ENCODE measurements at regions not wholly inside any gene's neighbourhood (a gene's known extent, or its start where the extent isn't known, plus 50 kb on each side); places are given as distances from the start of the nearest gene placed in this dataset.
A peak's percentile ranks its signal among the peaks of the same experiment; 100 is the strongest.
"Not testable (repeated sequence)": the region's sequence is repeated elsewhere in the genome, so short reads cannot be mapped to it uniquely, and the experiment has no call there.

DNA sequence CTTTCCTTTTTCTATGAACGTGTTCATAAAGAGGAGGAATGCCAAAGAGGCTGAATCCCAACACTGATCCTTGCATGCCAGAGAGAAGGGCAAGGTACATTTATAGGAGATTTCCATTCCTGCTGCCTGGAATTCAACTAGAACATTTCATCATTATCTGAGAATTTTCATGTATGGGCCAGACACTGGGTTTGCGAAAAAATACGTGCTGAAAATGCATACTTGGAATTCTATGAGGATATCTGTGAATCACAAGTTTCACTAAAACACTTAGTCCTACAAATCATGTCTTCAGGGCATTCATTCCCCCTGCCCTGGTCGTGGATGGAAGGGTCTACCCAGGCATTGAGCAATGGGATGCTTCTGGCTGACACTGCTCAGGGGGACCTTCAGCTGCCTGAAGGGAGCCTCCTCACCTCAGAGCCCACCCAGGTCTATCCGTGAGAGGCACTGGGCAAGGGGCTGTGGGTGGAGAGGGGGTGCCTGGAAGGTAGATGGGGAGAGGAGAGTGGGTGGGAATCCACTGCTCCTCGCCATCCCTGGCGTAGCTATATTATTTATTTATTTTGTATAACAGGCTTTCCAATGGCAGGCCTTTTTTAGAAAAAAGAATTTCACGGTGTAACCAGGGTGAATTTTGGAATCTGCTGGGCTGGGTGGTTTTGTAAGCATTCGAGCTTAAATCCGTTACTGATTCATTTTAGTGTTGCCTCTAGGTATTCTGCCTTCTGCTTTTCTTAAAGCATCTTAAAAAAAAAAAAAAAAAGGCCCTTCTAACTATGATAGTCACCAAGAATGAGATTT lies 560.6 kb upstream of the ID2 start:
- DNase-seq (ENCODE audit: low read depth): peak; percentile 85

DNA sequence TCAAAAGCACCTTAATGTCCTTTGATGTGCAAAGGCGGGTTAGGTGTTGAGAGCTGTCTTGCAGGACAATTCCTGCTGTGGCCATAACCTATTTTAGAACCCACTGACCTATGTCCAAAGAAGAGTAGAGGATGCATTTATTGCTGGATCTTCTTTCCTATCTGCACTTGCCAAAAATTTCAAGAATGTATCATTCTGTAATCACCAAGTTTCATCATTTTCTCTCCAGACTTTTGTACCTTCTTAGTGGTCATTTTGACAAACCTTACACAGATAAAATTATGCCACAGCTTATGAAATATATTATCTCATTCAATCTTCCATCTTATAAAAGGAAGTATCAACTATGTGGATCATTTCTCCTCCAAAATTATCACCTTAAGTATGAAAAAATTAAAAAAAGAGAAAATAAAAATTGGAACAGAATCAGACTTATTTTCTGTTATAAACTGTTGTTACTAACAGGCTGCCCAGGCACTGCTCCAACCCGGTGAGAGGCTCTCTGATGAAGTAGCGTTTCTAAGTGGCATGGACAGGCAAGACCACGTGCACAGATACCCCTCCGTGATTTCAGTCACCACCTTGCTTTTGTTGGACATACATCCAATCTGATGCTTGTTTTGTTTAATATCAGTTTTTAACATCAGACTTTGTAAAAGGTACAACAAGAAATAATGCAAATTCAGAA lies 559.9 kb upstream of the ID2 start:
- DNase-seq (ENCODE audit: low read depth): peak; percentile 65

DNA sequence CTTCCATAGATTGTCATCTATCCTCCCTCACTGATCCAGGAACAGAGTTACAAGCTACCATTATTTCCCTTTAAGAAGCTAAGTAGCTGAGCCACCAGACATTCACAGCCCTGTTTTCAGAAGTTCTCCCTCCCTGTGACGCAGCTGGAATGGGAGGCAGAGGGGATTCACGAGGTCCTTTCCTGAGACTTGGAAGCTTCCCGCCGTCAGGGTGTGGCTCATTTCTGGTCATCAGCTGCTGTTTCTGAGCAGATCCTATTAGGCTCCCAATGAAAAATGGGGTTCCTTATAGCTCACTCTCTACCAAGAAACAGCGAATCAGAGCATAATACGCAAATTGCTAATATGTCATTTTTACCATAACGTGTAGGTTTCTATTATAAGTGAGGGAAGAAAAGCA lies 559.3 kb upstream of the ID2 start:
- no peak for DNase-seq (ENCODE audit: low read depth)

DNA sequence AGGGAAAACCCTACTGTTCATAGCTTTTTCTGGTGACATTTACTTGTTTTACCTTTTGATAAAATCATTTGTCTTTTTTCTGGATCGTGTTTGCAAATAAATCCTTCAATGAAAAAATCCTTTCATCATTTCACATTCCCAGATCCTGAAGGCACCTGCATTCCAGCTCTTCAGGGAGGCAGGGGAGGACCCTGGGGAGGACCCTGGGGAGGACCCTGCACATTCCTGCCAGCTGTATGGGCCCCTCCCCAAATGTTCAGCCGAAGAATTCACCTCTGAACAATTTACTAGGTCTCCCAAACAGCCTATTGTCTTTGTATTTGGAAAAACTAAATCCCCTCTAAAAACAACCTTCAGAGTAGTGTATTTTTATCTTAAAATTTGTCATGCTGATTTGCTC lies 558.4 kb upstream of the ID2 start:
- no peak for DNase-seq (ENCODE audit: low read depth)

DNA sequence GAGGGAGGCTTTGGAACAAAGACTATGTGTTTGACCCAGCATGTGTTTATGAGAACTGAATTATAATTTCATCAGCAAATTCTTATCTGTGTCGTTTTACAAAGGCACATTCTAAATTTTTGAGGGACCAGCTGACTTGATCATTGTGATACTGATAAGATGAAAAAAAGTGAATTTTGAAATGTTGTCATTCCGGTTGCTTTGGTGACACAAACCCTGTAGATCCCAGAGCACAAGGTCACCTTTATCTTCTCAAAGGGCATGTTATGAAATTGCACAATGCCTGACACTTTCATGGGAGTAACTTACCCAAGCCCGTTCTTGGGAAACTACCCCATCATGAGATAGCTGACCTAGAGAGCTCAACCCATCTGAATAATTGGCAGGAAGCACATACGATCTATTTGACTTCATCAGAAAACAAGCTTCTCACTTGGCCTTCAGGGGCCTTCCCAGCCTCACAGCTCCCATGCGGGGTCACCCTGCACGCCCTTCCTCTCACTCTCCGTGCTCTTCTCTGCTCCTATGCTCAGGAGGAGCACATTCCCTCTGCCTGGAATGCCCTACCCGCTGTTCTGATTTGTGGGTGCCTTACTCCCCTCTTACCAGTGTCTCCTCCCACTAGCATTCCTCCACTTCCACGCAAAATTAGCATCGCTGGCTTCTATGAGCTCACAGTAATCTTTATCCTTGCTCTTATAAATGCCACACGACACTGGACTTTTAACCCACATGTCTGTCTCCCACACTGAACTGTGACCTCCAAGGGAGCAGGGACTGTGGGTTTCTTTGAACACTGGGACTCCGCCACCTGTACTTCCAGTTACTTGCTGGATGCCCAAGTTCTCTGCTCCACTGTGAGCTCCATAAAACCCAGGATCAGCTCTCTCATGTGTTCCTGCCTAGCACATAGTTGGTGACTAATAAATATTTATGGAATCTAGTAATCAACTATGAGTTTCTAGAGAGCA lies 555.8 kb upstream of the ID2 start:
- peak; percentile 51 for DNase-seq (ENCODE audit: low read depth)

DNA sequence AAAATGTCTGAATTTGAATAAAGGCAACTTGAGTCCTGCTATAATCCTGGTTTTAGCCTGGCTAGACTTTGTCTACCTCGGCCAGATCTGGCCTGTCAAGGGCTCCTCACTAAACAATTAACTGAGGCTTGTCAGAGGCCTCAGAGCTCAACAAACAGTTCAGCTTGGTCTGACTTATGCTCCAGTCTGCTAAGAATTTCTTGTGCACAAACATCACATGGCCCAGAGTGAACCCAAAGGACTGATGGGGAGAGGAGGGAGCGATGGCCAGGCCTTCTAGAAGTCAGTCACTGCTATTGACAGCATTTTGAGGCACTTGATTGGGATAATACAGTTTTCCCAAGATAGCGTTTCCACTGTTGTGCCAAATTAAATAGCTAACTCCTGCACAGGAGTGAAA lies 555.1 kb upstream of the ID2 start:
- no peak for DNase-seq (ENCODE audit: low read depth)

DNA sequence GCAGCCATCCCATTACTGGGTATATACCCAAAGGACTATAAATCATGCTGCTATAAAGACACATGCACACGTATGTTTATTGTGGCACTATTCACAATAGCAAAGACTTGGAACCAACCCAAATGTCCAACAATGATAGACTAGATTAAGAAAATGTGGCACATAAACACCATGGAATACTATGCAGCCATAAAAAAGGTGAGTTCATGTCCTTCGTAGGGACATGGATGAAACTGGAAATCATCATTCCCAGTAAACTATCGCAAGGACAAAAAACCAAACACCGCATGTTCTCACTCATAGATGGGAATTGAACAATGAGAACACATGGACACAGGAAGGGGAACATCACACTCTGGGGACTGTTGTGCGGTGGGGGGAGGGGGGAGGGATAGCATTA lies 550.4 kb upstream of the ID2 start:
- not testable (repeated sequence) for DNase-seq (ENCODE audit: low read depth)

DNA sequence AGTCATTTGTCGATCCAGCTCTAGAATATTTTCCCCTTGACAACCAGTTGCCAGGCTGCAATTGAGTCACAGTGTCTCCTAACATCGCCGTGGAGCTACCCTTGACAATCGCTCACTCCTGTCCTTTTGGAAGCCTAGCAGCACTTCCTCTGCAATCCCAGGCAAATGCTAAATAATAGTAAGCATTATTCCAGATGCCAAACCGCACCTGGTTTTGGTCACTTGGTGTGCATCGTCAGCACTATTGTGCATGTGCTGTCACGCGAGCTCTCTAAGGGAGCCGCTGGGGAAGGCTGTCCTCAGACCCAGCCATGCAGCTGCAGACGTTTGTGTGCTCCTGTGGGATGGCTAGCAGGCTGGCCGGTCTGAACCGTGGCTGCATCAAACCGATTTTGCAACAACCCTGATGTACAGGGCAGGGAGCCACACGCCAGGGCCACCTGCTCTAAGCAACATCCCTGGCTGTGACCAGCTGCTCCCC lies 549.5 kb upstream of the ID2 start:
- no peak for DNase-seq (ENCODE audit: low read depth)

DNA sequence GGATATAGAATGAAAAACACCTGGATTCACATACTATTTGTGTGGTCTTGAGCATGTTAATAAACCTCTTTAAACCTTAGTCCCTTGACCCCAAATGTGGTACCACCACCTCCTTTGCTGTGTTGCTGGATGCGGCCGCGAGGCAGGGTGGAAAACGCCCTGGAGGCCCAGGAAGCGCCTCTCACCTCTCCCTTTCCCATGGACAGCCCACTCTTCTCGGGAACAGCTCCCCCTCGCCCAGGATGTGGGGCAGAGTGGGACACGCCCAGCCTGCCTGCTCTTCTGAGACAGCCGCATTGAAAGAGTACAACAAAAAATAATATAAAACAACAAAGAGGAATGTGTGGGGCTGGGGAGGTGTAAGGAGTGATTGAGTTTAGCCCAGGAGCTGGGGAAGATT lies 549.0 kb upstream of the ID2 start:
- DNase-seq (ENCODE audit: low read depth): no peak

DNA sequence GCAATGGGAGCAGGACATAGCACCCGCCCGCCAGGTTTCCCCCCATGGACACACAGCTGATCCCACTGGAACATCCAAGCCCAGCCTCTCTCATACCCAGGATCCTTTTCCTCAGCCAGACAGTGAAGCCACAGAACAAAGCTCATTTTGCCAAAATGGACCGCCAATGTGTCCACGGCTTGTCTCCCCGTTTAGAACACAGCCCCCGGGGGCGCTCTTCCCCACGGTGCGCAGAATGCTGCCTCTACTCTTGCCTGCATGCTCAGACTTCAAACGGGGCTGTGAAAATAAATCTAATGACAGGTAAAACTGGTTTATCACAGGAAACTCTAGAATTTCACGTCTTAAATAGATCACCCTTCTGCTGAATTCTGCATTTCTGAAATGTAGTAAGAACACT lies 548.5 kb upstream of the ID2 start:
- DNase-seq (ENCODE audit: low read depth): no peak

DNA sequence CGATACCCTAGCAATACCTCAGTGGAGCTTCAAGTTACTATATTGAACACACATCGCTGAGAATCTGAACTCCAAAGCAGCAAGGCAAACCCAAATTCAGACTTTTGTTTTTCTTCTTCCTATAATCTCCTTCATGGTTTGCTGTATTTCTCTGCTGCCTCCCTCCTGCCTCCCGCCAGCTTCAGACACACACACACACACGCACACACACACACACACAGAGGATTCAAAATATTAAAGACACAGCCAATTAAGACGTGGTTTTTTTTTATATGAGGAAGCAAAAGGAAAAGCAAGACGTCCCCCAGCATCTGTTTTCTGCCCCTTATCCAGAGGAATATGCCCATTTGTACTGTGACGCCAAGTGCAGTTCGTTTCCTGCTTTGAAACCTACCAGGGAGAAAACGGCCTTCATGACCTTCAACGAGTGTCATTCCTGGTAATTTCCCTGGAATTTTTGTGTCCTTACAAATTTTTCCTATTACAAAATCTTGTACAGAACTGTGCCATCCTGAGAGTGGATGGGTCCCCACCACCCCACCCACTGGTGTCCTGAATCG lies 547.9 kb upstream of the ID2 start:
- no peak for DNase-seq (ENCODE audit: low read depth)

DNA sequence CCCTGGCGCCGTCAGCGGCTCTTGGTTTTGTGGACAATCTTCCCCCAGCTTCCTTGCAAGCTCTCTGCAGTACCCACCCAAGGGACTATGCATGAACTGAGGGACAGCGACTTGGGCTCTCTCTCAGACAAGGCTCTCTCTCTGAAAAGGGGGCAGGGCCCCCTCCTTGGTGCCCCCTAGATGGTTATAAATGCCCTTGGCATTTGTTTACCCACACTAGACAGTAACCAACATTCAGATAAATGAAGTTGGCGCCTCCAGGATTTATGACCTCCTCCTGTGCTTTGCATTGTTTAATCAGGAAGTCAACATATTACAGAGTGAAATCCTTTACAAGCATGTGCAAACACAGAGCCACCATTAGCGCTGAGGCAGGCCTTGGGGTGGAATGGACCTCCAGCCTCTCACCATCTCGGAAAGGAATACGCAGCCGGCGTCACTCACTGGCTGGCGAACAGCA lies 547.4 kb upstream of the ID2 start:
- DNase-seq (ENCODE audit: low read depth): no peak

DNA sequence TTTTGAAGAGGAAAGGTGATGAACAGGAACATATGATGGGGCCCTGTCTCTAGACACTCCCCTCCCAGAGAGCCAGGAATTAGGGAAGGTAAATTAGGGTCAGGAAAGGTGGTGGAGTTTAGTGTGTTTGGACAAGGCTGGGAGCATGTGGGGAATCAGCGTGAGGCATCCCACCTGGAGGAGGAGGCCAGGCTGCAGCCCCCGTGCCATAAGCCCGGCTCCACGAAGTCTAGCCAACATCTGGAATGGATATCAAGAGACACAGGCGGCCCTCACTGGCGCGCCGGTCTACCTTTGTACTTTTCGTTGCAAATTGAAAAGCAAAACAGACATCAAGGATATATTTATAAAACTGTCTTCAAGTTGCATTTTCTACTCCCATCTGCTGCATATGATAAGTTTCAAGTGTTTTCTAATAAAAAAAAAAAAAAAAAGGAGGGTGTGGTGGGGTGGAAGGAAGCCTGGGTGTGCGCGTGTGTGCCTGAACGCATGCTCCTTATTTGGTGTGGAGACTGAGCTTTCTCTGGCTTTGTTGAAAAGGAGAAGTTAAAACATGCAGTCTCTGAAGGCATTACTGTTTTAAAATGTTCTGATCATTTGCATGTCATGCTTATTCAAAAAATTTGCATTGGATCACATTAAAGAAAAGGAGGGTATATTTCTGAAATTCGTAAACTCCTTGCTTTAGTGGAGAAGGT lies 546.7 kb upstream of the ID2 start:
- DNase-seq (ENCODE audit: low read depth): no peak

DNA sequence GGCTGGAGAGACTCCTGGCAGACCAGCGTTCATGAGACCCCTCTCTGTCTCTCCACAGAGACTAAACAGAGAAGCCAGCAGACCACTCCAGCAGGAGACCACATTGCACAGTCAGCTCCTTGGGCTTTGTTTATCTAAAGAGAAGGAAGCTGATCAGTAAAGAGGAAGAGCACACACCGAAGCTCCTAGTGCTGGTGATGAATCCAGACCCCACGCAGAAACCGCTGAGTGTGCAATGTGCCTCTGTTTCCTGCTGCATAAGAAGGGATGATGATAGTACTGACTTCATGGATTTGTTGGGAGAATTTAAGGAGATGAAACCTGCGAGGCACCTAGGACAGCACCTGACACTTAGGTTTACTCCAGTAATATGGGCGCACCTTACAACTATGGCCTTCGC lies 544.1 kb upstream of the ID2 start:
- no peak for DNase-seq (ENCODE audit: low read depth)

DNA sequence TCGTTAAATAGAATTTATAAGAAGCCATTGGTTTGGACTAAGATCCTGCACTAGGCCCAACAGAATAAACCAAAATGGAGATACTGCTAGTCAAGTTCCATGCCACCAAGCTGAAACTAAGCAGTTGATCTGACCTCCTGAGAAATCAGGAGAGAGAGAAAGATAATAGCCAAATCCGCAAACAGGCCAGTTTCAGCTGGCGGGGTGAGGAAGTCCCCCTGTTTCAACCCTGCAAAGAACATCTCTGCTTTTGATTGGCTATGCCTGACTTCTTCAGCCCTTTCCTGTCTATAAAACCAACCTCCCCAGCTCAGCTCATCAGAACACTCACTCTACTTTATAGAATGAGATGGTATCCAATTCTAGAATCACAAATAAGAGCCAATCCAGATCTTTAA lies 543.3 kb upstream of the ID2 start:
- no peak for DNase-seq (ENCODE audit: low read depth)

DNA sequence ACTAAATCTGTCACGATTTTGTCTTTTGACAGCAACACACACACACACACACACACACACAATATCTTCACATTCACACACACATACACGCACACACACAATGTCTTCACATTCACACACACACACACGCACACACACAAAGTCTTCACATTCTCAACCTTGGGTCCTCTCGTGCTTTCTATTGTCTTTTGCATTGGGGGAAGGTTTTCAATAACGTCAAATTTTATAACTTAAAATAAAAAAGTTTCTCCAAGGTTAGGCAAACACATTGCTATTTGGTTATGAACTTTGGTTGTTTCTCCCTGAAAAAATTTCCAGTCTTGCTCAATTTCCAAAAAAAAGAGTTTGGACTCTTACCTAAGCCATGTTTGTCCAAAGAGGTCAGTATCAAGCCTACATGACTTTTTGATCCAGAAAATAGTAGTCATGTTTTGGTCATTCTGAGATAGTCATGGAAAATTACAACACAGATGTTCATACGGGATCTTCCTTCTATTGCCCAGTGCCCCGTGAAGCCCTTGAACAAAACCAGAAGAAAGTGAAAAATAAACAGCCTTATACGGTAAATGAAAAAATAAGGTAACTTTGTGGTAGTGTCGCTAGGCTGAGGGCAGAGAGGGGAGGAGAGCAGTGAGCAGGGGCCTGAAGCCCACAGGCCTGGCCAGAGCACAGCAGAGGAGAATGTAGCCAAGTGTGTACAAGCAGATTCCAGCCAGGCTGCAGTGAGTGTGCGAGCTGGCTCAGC lies 542.8 kb upstream of the ID2 start:
- no peak for DNase-seq (ENCODE audit: low read depth)

DNA sequence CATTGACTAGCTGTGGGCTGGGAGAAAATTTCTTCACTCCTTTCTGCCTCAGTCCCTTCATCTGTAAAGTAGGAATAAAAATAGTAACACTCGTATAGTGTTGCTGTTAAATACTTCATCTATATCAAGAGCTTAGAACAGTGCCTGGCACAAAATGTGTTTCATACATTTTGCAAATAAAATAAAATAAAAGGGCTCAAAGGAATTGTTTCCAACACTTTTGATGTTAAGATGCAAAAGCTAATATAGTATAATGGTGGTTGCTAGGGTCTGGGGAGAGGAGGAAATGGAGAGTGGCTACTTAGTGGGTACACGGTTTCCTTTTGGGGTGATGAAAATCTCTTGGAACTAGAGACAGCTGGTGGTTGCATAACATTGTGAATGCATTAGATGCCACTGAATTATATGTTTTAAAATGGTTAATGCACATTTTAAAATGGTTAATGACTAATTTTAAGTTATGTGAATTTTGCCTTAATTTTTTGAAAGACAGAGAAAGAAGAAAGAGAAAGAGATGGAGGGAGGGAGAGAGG lies 542.1 kb upstream of the ID2 start:
- no peak for DNase-seq (ENCODE audit: low read depth)

DNA sequence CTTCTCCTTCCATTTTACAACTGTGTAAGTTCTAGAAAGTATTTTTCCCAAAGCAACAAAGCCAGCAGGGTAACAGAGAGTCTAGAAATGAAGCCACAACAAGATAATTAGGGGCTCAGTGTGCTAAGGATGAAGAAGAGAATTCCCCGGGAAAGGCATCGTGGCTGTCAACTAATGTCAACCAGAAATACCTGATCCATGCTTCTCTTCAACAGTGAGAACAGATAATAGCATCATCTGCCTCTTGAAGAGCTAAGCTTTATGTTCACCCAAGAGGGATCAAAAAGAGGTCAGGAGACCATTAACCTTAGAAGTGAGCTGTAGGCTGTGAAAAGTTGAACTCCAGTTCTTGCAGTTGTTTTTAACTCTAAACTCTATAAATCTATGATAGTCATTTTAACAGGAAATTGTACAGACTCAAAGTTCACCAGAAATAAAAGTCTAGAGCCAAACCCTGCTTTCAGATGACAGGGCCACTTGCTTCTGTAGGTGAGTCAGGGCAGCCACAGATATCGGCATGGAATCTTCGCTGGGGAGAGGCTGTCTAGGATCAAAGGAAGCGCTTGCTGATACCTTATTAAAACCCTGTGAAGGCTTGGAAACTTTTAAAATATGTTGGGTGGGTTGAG lies 540.7 kb upstream of the ID2 start:
- DNase-seq (ENCODE audit: low read depth): no peak

DNA sequence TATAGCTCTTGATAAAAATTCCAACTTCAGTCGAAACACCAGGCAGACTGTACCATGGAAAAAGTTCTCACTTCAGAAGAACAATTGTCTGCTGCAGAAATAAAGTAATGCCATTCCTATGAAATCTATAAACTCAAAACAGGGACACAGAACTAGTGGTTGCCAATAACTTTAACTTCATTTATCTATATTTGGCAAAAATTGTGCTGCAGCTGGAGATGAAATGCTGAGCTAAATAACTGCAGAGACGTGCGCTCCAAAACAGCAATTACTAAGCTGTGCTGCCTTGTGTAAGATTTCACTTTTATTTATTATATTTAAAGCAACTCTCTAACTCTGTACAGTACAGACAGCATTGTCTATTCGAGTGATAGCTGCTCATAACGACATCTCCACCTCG lies 540.1 kb upstream of the ID2 start:
- no peak for DNase-seq (ENCODE audit: low read depth)

DNA sequence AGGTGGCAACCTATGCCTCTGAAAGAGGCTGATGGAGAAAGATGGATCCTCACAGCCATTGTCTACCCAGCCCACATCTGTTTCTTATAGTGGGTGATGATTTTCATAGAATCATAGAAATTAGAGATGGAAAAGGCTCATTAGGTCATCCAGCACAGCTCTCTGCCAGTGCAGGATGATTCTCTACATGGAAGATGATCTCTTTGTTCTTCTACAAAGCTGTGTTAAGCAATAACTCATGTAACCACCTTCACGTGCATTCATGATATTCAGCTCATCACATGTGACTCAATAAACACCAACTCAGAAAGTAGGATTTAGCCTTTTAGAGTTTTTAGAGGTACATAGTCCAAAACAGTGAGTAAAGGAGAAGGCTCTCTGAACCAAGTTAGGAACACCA lies 539.4 kb upstream of the ID2 start:
- no peak for DNase-seq (ENCODE audit: low read depth)
